ENCODE measurements at regions not wholly inside any gene's neighbourhood (a gene's known extent, or its start where the extent isn't known, plus 50 kb on each side); places are given as distances from the start of the nearest gene placed in this dataset.

DNA sequence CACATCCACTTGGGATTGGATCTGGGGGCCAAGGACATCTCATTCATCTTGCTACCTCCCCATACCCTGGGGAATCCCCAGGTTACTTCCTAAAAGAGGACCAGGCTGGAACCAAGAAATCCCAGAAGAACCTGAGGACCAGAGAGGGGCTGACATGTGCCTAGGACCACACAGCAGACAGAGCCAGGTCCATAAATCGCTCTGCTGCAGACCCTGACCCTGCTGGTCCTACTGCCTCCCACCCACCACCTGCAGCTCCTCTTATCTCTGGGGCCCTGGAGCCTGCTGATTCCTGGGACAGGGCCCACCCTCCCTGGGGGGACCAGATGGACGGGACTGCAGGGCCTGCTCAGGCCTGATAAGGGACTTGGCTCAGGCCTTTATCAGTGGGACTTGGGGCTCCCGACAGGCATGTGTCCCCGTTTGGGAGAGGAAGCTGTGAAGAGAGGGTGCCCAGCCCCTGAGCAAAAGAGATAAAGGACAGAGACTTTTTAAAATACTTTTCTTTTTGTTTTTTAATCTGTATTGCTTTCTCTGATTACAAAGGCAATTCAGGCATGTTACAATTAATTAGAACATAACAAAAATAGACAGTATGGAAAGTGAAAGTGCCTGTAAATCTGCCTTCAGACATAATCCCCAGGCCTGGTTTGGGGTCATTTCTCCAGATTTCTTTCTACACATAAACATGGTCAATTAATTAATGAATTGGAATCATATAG is 101.3 kb upstream of the LARP1 start:
- TF ChIP-seq, protein P1, sequence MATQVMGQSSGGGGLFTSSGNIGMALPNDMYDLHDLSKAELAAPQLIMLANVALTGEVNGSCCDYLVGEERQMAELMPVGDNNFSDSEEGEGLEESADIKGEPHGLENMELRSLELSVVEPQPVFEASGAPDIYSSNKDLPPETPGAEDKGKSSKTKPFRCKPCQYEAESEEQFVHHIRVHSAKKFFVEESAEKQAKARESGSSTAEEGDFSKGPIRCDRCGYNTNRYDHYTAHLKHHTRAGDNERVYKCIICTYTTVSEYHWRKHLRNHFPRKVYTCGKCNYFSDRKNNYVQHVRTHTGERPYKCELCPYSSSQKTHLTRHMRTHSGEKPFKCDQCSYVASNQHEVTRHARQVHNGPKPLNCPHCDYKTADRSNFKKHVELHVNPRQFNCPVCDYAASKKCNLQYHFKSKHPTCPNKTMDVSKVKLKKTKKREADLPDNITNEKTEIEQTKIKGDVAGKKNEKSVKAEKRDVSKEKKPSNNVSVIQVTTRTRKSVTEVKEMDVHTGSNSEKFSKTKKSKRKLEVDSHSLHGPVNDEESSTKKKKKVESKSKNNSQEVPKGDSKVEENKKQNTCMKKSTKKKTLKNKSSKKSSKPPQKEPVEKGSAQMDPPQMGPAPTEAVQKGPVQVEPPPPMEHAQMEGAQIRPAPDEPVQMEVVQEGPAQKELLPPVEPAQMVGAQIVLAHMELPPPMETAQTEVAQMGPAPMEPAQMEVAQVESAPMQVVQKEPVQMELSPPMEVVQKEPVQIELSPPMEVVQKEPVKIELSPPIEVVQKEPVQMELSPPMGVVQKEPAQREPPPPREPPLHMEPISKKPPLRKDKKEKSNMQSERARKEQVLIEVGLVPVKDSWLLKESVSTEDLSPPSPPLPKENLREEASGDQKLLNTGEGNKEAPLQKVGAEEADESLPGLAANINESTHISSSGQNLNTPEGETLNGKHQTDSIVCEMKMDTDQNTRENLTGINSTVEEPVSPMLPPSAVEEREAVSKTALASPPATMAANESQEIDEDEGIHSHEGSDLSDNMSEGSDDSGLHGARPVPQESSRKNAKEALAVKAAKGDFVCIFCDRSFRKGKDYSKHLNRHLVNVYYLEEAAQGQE (IDR thresholded peaks at IDR 0.05; ENCODE audit: low read depth), result no peak
- TF ChIP-seq, protein P2, sequence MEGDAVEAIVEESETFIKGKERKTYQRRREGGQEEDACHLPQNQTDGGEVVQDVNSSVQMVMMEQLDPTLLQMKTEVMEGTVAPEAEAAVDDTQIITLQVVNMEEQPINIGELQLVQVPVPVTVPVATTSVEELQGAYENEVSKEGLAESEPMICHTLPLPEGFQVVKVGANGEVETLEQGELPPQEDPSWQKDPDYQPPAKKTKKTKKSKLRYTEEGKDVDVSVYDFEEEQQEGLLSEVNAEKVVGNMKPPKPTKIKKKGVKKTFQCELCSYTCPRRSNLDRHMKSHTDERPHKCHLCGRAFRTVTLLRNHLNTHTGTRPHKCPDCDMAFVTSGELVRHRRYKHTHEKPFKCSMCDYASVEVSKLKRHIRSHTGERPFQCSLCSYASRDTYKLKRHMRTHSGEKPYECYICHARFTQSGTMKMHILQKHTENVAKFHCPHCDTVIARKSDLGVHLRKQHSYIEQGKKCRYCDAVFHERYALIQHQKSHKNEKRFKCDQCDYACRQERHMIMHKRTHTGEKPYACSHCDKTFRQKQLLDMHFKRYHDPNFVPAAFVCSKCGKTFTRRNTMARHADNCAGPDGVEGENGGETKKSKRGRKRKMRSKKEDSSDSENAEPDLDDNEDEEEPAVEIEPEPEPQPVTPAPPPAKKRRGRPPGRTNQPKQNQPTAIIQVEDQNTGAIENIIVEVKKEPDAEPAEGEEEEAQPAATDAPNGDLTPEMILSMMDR (IDR thresholded peaks at IDR 0.05 in 2 of 3, conservative IDR thresholded peaks at IDR 0.05 in 1 of 3; ENCODE audit: borderline replicate concordance in 1 of 3, insufficient read depth in 1 of 3, low read depth in 2 of 3, low read length in 2 of 3), result no peak
- TF ChIP-seq POLR2A (IDR thresholded peaks at IDR 0.05; ENCODE audit: borderline replicate concordance, extremely low read depth, insufficient read depth, insufficient read length) (no peak), EZH2 (IDR thresholded peaks at IDR 0.05) (no peak)
